B cell (primary cell): ENCODE measurements at regions not wholly inside any gene's neighbourhood (a gene's known extent, or its start where the extent isn't known, plus 50 kb on each side); places are given as distances from the start of the nearest gene placed in this dataset.
"Not testable (repeated sequence)": the region's sequence is repeated elsewhere in the genome, so short reads cannot be mapped to it uniquely, and the experiment has no call there.

ENCODE experiments used
- ATAC-seq: fragments of 200-7000 bp; cut with Tn5 transposase; one replicate; pipeline ENCODE4 v1.10.0; 2021; ENCODE audit warnings: low read depth, mild to moderate bottlenecking, moderate number of reproducible peaks, moderate library complexity
- CTCF ChIA-PET: fragments of 350-600 bp; sonication (Branson Sonifier 250); formaldehyde crosslinking; loops from one replicate; lab custom pipeline; 2021; ENCODE audit warnings: antibody characterized with exemption, inconsistent platforms; lab: Charles Lee
- POLR2A ChIA-PET: fragments of 350-600 bp; sonication (Branson Sonifier 250); formaldehyde crosslinking; loops from one replicate; lab custom pipeline; 2021; ENCODE audit warnings: antibody characterized with exemption; lab: Charles Lee
- DNase-seq: peaks from one replicate; pipeline ENCODE4 v3.0.0; 2013
- H2AFZ ChIP-seq: 2 replicates; pipeline ENCODE4 v1.6.1; 2012; ENCODE audit warnings: mild to moderate bottlenecking, low read depth, low read length; ENCODE audit not compliant: insufficient read depth, poor library complexity, severe bottlenecking
- H3K27ac ChIP-seq, 2 donors: 1 replicate in 1 of 2; 2 replicates in 1 of 2; pipeline ENCODE4 v1.5.1; 2012 to 2013; ENCODE audit warnings: low read length in 2 of 2, mild to moderate bottlenecking in 2 of 2, moderate library complexity in 1 of 2
- H3K27me3 ChIP-seq, 4 experiments: fragments of 200-600 bp in 1 of 4; sonication (generic) in 1 of 4; replicated peaks in 1 of 4; 1 replicate in 2 of 4; 2 replicates in 2 of 4; pipeline versions ENCODE4 v1.6.1 to v1.7.0; 2013 to 2016; ENCODE audit warnings: low read length in 3 of 4, mild to moderate bottlenecking in 2 of 4, mixed read lengths in 1 of 4, moderate library complexity in 1 of 4; ENCODE audit not compliant: insufficient read depth in 4 of 4, control insufficient read depth in 3 of 4; ENCODE audit errors: control extremely low read depth in 1 of 4
- H3K36me3 ChIP-seq, 2 experiments: replicated peaks in 1 of 2; 1 replicate in 1 of 2; 2 replicates in 1 of 2; pipeline versions ENCODE4 v1.6.1 to v1.7.1; 2013; ENCODE audit warnings: low read length in 1 of 2; ENCODE audit not compliant: insufficient read depth in 2 of 2, control insufficient read depth in 1 of 2; ENCODE audit errors: control extremely low read depth in 1 of 2, extremely low read depth in 1 of 2
- H3K4me1 ChIP-seq, 2 donors: fragments of 200-600 bp in 1 of 2; sonication (generic) in 1 of 2; 1 replicate in 1 of 2; 2 replicates in 1 of 2; pipeline versions ENCODE4 v1.5.1 to v1.6.1; 2013 to 2017; ENCODE audit warnings: low read length in 2 of 2; ENCODE audit not compliant: control insufficient read depth in 2 of 2, insufficient read depth in 2 of 2
- H3K4me2 ChIP-seq: replicated peaks from 2 replicates; pipeline ENCODE3; 2012; ENCODE audit warnings: mild to moderate bottlenecking, low read depth, low read length; ENCODE audit not compliant: poor library complexity, severe bottlenecking
- H3K4me3 ChIP-seq, 5 experiments: fragments of 200-600 bp in 1 of 5; sonication (generic) in 1 of 5; 1 replicate in 3 of 5; 2 replicates in 2 of 5; pipeline versions ENCODE4 v1.5.1 to v1.7.0; 2011 to 2016; ENCODE audit warnings: low read length in 4 of 5, mild to moderate bottlenecking in 4 of 5, low read depth in 2 of 5, control low read depth in 1 of 5, moderate library complexity in 1 of 5; ENCODE audit not compliant: insufficient read depth in 1 of 5; ENCODE audit errors: control extremely low read depth in 1 of 5, extremely low read depth in 1 of 5
- H3K79me2 ChIP-seq: fragments of 200-600 bp; sonication (generic); one replicate; pipeline ENCODE4 v1.6.0; 2016; ENCODE audit warnings: low read length; ENCODE audit not compliant: control insufficient read depth, insufficient read depth
- H3K9ac ChIP-seq: fragments of 200-600 bp; sonication (generic); 2 replicates; pipeline ENCODE4 v1.6.1; 2017; ENCODE audit warnings: mild to moderate bottlenecking, low read length, moderate library complexity
- H3K9me3 ChIP-seq, 3 donors: one replicate each; pipeline versions ENCODE4 v1.6.1 to v1.7.1; 2013; ENCODE audit warnings: low read length in 2 of 3; ENCODE audit not compliant: control insufficient read depth in 2 of 3, insufficient read depth in 1 of 3; ENCODE audit errors: control extremely low read depth in 1 of 3
- H4K20me1 ChIP-seq: 2 replicates; pipeline ENCODE4 v1.6.0; 2012; ENCODE audit warnings: mild to moderate bottlenecking, low read length; ENCODE audit not compliant: insufficient read depth, control insufficient read depth, poor library complexity, severe bottlenecking
- H3K27ac Mint-ChIP-seq: one replicate; pipeline ENCODE4 v1.8.0; 2021; ENCODE audit warnings: mixed read lengths
- H3K27me3 Mint-ChIP-seq: one replicate; pipeline ENCODE4 v1.8.0; 2021; ENCODE audit warnings: mixed read lengths
- H3K4me1 Mint-ChIP-seq: one replicate; pipeline ENCODE4 v1.8.0; 2021; ENCODE audit warnings: mixed read lengths
- H3K4me3 Mint-ChIP-seq: one replicate; pipeline ENCODE4 v1.8.0; 2021; ENCODE audit warnings: mixed read lengths
- H3K9me3 Mint-ChIP-seq: one replicate; pipeline ENCODE4 v1.8.0; 2022; ENCODE audit warnings: mixed read lengths; ENCODE audit not compliant: insufficient read depth
- whole genome bisulfite sequencing: methylation state at CpG from one replicate; pipeline ENCODE4 v1.1.5; 2013; ENCODE audit warnings: missing lambda C conversion rate; ENCODE audit not compliant: insufficient coverage; 5-methylcytosine and 5-hydroxymethylcytosine counted together
- intact Hi-C: fragments of 100-400 bp; cut with micrococcal nuclease; formaldehyde crosslinking; loops from one replicate; pipeline ENCODE4 v1.10.0; 2022

DNA sequence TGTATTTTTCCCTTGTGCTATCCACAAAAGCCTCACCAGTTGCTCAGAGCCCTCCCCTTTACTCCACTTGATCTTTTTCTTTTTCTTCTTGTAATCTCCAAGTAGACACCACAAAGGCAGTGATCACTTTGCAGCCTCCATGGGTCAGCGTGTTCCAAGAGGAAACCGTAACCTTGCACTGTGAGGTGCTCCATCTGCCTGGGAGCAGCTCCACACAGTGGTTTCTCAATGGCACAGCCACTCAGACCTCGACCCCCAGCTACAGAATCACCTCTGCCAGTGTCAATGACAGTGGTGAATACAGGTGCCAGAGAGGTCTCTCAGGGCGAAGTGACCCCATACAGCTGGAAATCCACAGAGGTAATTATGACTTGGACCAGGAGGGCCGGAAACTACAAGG is 95.8 kb downstream of the FAM72C start:
- ATAC-seq = not testable (repeated sequence)
- no CpG with 5 or more reads among the region's 5 CpGs for WGBS

DNA sequence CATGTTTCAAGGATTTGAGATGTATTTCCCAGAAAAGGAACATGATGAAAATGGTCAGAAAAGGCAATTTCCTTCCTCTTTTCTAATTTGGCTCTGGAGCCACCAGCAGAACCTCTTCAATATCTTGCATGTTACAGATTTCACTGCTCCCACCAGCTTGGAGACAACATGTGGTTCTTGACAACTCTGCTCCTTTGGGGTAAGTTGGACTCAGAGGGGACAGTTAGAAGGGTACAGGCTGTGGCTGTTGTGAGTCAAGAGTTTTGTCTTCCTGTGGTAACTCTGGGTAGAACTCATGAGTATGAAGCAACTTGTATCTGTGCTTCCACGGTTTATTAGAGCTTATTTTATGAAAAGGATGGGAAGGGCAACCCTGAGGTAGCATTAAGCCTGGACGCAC is 97.2 kb downstream of the FAM72C start:
- H3K4me2 ChIP-seq, H3K27ac ChIP-seq, H3K4me1 ChIP-seq, H3K9me3 Mint-ChIP-seq, CTCF ChIA-PET, POLR2A ChIA-PET, H2AFZ ChIP-seq, H3K79me2 ChIP-seq, H3K27me3 ChIP-seq, H3K4me3 Mint-ChIP-seq, H3K36me3 ChIP-seq, intact Hi-C loops, H3K9ac ChIP-seq, DNase-seq, H3K9me3 ChIP-seq, H4K20me1 ChIP-seq, H3K4me1 Mint-ChIP-seq, H3K27me3 Mint-ChIP-seq, H3K27ac Mint-ChIP-seq, H3K4me3 ChIP-seq, ATAC-seq: not testable (repeated sequence)
- no CpG with 5 or more reads among the region's 2 CpGs for WGBS

More for the DNA sequence above, 95.8 kb downstream of the FAM72C start:
- H3K4me1 Mint-ChIP-seq, intact Hi-C loops, H3K4me3 Mint-ChIP-seq, H3K27me3 ChIP-seq, H4K20me1 ChIP-seq, H3K4me2 ChIP-seq, H3K9me3 Mint-ChIP-seq, H3K9me3 ChIP-seq, H3K36me3 ChIP-seq, H3K79me2 ChIP-seq, POLR2A ChIA-PET, H2AFZ ChIP-seq, DNase-seq, H3K27me3 Mint-ChIP-seq, CTCF ChIA-PET, H3K27ac ChIP-seq, H3K4me1 ChIP-seq, H3K27ac Mint-ChIP-seq, H3K4me3 ChIP-seq, H3K9ac ChIP-seq: not testable (repeated sequence)

DNA sequence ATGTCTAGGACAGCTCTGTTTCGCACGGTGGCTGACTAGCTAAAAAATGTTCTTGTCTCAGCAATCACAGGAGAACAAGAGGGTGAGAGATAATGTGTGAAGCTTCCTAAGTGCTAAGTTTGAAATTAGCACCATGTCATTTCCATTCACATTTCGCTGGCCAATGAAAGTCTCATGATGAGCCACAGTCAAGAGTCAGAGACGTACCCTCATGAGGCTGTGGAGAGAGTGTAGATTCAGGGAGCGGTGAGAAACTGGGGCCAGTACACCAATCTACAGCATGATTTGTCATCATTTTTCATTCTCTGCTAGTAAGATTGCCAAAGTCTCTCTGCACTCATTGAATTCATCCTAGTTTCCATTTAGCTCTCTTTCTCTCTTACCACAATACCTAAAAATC is 98.1 kb downstream of the FAM72C start:
- H3K4me3 ChIP-seq, H3K27me3 Mint-ChIP-seq, POLR2A ChIA-PET, ATAC-seq, H3K9me3 ChIP-seq, DNase-seq, H3K4me3 Mint-ChIP-seq, H3K79me2 ChIP-seq, CTCF ChIA-PET, H3K27me3 ChIP-seq, H2AFZ ChIP-seq, H3K27ac ChIP-seq, H3K27ac Mint-ChIP-seq, intact Hi-C loops, H3K4me1 ChIP-seq, H3K4me1 Mint-ChIP-seq, H3K4me2 ChIP-seq, H3K36me3 ChIP-seq, H3K9me3 Mint-ChIP-seq, H3K9ac ChIP-seq, H4K20me1 ChIP-seq: not testable (repeated sequence)
- WGBS = no CpG with 5 or more reads among the region's 5 CpGs

DNA sequence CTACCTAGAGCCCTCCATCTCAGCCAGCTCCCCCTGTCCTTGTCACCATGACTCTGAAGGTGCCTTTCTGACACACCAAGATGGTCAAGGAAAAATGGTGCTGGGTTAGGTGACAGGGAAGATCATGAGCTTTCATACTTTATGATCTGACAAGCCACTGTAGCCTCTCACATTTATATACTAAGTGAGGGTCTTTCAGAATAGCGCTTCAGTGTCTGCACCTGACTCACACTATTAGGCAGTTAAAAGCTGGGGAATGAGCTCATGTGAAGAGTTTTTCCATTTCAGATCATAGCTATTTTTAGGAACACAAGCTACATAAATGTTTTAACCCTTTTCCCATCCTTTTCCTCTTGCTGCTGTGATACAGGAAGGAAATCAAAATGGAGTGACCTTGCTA is 101.4 kb downstream of the FAM72C start:
- H3K4me3 Mint-ChIP-seq, H3K4me1 Mint-ChIP-seq, H3K9me3 ChIP-seq, H3K4me3 ChIP-seq, H3K9ac ChIP-seq, H3K27me3 ChIP-seq, H3K9me3 Mint-ChIP-seq, H3K79me2 ChIP-seq, H3K27ac Mint-ChIP-seq, H2AFZ ChIP-seq, H3K27ac ChIP-seq, H3K4me1 ChIP-seq, CTCF ChIA-PET, H3K4me2 ChIP-seq, H3K36me3 ChIP-seq, H3K27me3 Mint-ChIP-seq, DNase-seq, POLR2A ChIA-PET, H4K20me1 ChIP-seq, intact Hi-C loops, ATAC-seq: not testable (repeated sequence)
- WGBS = no CpG with 5 or more reads among the region's 1 CpG
